ENCODE measurements at regions not wholly inside any gene's neighbourhood (a gene's known extent, or its start where the extent isn't known, plus 50 kb on each side); places are given as distances from the start of the nearest gene placed in this dataset.
"Not testable (repeated sequence)": the region's sequence is repeated elsewhere in the genome, so short reads cannot be mapped to it uniquely, and the experiment has no call there.

DNA sequence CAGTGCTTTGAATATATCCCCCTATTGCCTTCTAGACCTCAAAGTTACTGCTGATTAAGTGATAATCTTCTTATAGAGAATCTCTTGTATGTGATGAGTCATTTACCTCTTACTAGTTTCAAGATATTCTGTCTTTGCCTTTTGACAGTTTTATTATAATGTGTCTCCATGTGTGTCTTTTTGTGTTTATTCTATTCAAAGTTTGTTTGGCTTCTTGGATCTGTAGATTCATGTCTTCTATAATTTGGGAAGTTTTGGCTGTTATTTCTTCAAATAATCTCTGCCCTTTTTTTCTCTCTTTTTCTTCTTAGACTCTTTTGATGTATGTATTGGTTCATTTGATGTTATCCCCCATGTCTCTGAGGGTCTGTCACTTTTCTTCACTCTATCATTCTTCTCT is 915.7 kb upstream of the GRIA3 start:
- Histone ChIP-seq H3K27me3 (no peaks in the 10 kb centered on the region), H3K9me3 (no peaks in the 10 kb centered on the region), H3K4me1 (no peaks in the 10 kb centered on the region), H3K4me3 (no peak overlapping the region), H3K36me3 (no peaks in the 10 kb centered on the region), H3K27ac (no peak overlapping the region)
- intact Hi-C loops (cut with DNase I): no loop called here
- TF ChIP-seq CTCF (IDR thresholded peaks at IDR 0.05) (no peak), POLR2A (IDR thresholded peaks at IDR 0.05) (no peak)
- ATAC-seq (no peak), DNase-seq (no peak)

DNA sequence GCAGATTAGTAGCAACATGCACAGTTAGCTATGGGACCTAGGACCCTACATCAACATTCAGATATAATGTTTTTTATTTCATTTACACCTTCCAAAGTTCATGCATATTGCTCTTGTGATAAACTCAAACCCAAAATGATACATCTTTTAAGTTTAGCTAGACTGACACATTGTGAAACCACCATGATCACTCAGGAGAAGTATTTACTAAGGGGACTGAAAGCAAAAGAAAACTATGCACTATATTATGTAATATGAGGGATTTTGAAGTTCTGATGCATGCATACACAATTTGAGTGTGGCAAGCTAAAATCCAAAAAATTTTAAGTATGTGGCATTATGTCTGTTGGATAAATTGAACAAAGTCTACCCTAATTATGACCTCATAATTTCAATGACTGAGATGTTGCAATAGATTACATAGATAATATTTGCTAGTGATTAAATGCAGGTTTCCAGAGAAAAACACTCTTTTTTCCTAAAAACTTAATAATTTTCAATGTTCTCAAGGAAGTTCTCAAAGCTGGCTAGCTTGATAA is 914.8 kb upstream of the GRIA3 start:
- no peak for DNase-seq
- ATAC-seq: no peak
- H3K27me3 ChIP-seq: no peaks in the 10 kb centered on the region
- TF ChIP-seq CTCF (IDR thresholded peaks at IDR 0.05): no peak
- no peak for TF ChIP-seq POLR2A (IDR thresholded peaks at IDR 0.05)
- intact Hi-C loops (cut with DNase I): no loop called here
- no peak overlapping the region for H3K27ac ChIP-seq
- no peaks in the 10 kb centered on the region for H3K36me3 ChIP-seq
- H3K4me1 ChIP-seq: no peaks in the 10 kb centered on the region
- H3K9me3 ChIP-seq: no peaks in the 10 kb centered on the region
- H3K4me3 ChIP-seq: no peak overlapping the region

- WGBS (ENCODE audit: insufficient coverage, low coverage, low lambda C conversion rate, missing lambda C conversion rate): 56% methylated on average over 7 of the region's 7 CpGs
- TF ChIP-seq CTCF (IDR thresholded peaks at IDR 0.05) (no peak), POLR2A (IDR thresholded peaks at IDR 0.05) (no peak)
- intact Hi-C loops (cut with DNase I): loop anchor here in 1 of 2 donors (5.0 kb wide), 1 partner anchor 74 kb away; no protein-coding TSS in a partner anchor
- Histone ChIP-seq H3K4me1 (no peaks in the 10 kb centered on the region), H3K27ac (no peak overlapping the region), H3K4me3 (no peak overlapping the region), H3K36me3 (no peaks in the 10 kb centered on the region), H3K9me3 (no peaks in the 10 kb centered on the region), H3K27me3 (no peaks in the 10 kb centered on the region)
- DNase-seq: no peak
- ATAC-seq: no peak
Observed at GRCh38 chrX:122270809-122271494, 913.1 kb upstream of the GRIA3 start.

- intact Hi-C loops (cut with DNase I): loop anchor here in 1 of 2 donors (5.0 kb wide), 1 partner anchor 75 kb away; no protein-coding TSS in a partner anchor
- Histone ChIP-seq H3K27ac (no peak overlapping the region), H3K4me3 (no peak overlapping the region), H3K36me3 (no peaks in the 10 kb centered on the region), H3K27me3 (no peaks in the 10 kb centered on the region), H3K4me1 (no peaks in the 10 kb centered on the region), H3K9me3 (no peaks in the 10 kb centered on the region)
- 15% methylated on average over 1 of the region's 1 CpG for WGBS (ENCODE audit: insufficient coverage, low coverage, low lambda C conversion rate, missing lambda C conversion rate)
- DNase-seq (no peak), ATAC-seq (no peak)
- TF ChIP-seq POLR2A (IDR thresholded peaks at IDR 0.05): no peak
Observed at GRCh38 chrX:122272011-122272410, 912.1 kb upstream of the GRIA3 start.

DNA sequence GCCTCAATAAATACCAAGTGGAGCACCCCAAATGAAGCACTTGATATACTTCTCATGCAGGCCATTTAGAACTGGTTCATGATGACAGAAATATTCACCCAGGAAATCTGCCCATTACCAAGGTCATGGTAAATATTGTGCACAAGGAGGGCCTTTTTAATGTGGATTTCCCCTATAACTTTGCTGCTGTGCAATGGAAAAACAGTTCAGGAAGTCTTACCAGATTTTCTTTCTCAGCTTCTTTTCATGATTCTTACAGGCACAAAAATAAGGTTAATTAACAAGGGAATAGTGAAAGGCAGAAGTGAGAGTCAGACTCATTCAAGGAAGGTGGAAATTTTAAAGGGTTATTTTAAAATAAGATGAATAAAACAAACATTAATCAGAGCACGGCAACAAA is 904.3 kb upstream of the GRIA3 start:
- Histone ChIP-seq H3K4me3 (no peak overlapping the region), H3K27ac (no peak overlapping the region), H3K36me3 (no peaks in the 10 kb centered on the region), H3K9me3 (no peaks in the 10 kb centered on the region), H3K27me3 (no peaks in the 10 kb centered on the region), H3K4me1 (no peaks in the 10 kb centered on the region)
- no peak for TF ChIP-seq CTCF (IDR thresholded peaks at IDR 0.05)
- TF ChIP-seq POLR2A (IDR thresholded peaks at IDR 0.05): no peak
- 25% methylated on average over 1 of the region's 1 CpG for WGBS (ENCODE audit: insufficient coverage, low coverage, low lambda C conversion rate, missing lambda C conversion rate)
- intact Hi-C loops (cut with DNase I): no loop called here
- ATAC-seq: no peak
- no peak for DNase-seq

- intact Hi-C loops (cut with DNase I); H3K9me3 ChIP-seq; H3K4me1 ChIP-seq; DNase-seq; H3K27me3 ChIP-seq; H3K4me3 ChIP-seq; ATAC-seq; H3K27ac ChIP-seq; H3K36me3 ChIP-seq: not testable (repeated sequence)
- 77% methylated on average over 2 of the region's 5 CpGs for WGBS (ENCODE audit: insufficient coverage, low coverage, low lambda C conversion rate, missing lambda C conversion rate)
Observed at GRCh38 chrX:122299822-122300221, 884.3 kb upstream of the GRIA3 start.
